ENCODE measurements at regions not wholly inside any gene's neighbourhood (a gene's known extent, or its start where the extent isn't known, plus 50 kb on each side); places are given as distances from the start of the nearest gene placed in this dataset.
A peak's percentile ranks its signal among the peaks of the same experiment; 100 is the strongest.

- DNase-seq, result no peak
These were observed 296.5 kb upstream of the GYPC start for GRCh38 chr2:126359494-126359893.

- no peak for DNase-seq
These were observed 288.6 kb upstream of the GYPC start for GRCh38 chr2:126367361-126367760.

- no peak for DNase-seq
These were observed 287.2 kb upstream of the GYPC start for GRCh38 chr2:126368758-126369157.

- DNase-seq, result no peak
These were observed 285.8 kb upstream of the GYPC start for GRCh38 chr2:126370201-126370600.

GRCh38 chr2:126372406-126372805 is 283.6 kb upstream of the GYPC start:
- DNase-seq, result no peak

GRCh38 chr2:126378176-126378575 is 277.8 kb upstream of the GYPC start:
- DNase-seq, result no peak

GRCh38 chr2:126381091-126381490 is 274.9 kb upstream of the GYPC start:
- DNase-seq, result no peak

GRCh38 chr2:126382998-126383397 is 273.0 kb upstream of the GYPC start:
- no peak for DNase-seq

GRCh38 chr2:126383800-126384199 is 272.2 kb upstream of the GYPC start:
- no peak for DNase-seq

- DNase-seq, result no peak
These were observed 270.5 kb upstream of the GYPC start for GRCh38 chr2:126385441-126385840.

- no peak for DNase-seq
These were observed 270.0 kb upstream of the GYPC start for GRCh38 chr2:126385983-126386382.

- DNase-seq, result no peak
These were observed 266.5 kb upstream of the GYPC start for GRCh38 chr2:126389446-126389845.

- DNase-seq, result no peak
These were observed 263.1 kb upstream of the GYPC start for GRCh38 chr2:126392889-126393288.

- DNase-seq, result no peak
These were observed 257.0 kb upstream of the GYPC start for GRCh38 chr2:126399001-126399400.

- no peak for DNase-seq
These were observed 252.8 kb upstream of the GYPC start for GRCh38 chr2:126403039-126403628.

- DNase-seq, result no peak
These were observed 249.7 kb upstream of the GYPC start for GRCh38 chr2:126406267-126406666.

GRCh38 chr2:126408671-126409070 is 247.3 kb upstream of the GYPC start:
- no peak for DNase-seq

- no peak for DNase-seq
These were observed 246.1 kb upstream of the GYPC start for GRCh38 chr2:126409850-126410249.

GRCh38 chr2:126413079-126413478 is 242.9 kb upstream of the GYPC start:
- DNase-seq, result no peak

- no peak for DNase-seq
These were observed 236.6 kb upstream of the GYPC start for GRCh38 chr2:126419403-126419802.

- no peak for DNase-seq
These were observed 230.0 kb upstream of the GYPC start for GRCh38 chr2:126425943-126426342.

GRCh38 chr2:126429103-126429502 is 226.9 kb upstream of the GYPC start:
- DNase-seq, result peak; percentile 0

GRCh38 chr2:126431136-126431535 is 224.8 kb upstream of the GYPC start:
- DNase-seq, result no peak

- no peak for DNase-seq
These were observed 219.5 kb upstream of the GYPC start for GRCh38 chr2:126436411-126436810.

- no peak for DNase-seq
These were observed 218.9 kb upstream of the GYPC start for GRCh38 chr2:126437016-126437415.

- DNase-seq, result no peak
These were observed 211.4 kb upstream of the GYPC start for GRCh38 chr2:126444512-126444911.

Data from NCI-H187 treated with DMSO at 0.1 percent for 48 hours (cell line).